MM.1S (cell line): ENCODE measurements at regions not wholly inside any gene's neighbourhood (a gene's known extent, or its start where the extent isn't known, plus 50 kb on each side); places are given as distances from the start of the nearest gene placed in this dataset.

Experiments
- DNase-seq: peaks from one replicate; pipeline ENCODE4 v3.0.0-alpha.2; 2015
- H2AFZ ChIP-seq: fragments of 300-600 bp; sonication (generic); 2 replicates; pipeline ENCODE4 v1.6.0; 2016; ENCODE audit warnings: antibody characterized with exemption, low read length
- H3F3A ChIP-seq: fragments of 300-600 bp; sonication (generic); 2 replicates; pipeline ENCODE4 v1.6.1; 2016; ENCODE audit warnings: mild to moderate bottlenecking, antibody characterized with exemption, low read length, moderate library complexity, mixed read lengths; ENCODE audit not compliant: insufficient read depth
- H3K27ac ChIP-seq: fragments of 300-600 bp; sonication (generic); 2 replicates; pipeline ENCODE4 v1.5.1; 2016; ENCODE audit warnings: mild to moderate bottlenecking, low read length
- H3K27me3 ChIP-seq: fragments of 300-600 bp; sonication (generic); replicated peaks from 2 replicates; pipeline ENCODE4 v1.6.0; 2016; ENCODE audit warnings: low read length; ENCODE audit not compliant: insufficient read depth
- H3K36me3 ChIP-seq: fragments of 300-600 bp; sonication (generic); replicated peaks from 2 replicates; pipeline ENCODE4 v1.6.1; 2016; ENCODE audit warnings: mild to moderate bottlenecking, low read length, mixed read lengths; ENCODE audit not compliant: insufficient read depth
- H3K4me1 ChIP-seq: fragments of 300-600 bp; sonication (generic); 2 replicates; pipeline ENCODE4 v1.6.1; 2016; ENCODE audit warnings: low read length, mixed read lengths
- H3K4me2 ChIP-seq: fragments of 300-600 bp; sonication (generic); 2 replicates; pipeline ENCODE4 v1.6.0; 2016; ENCODE audit warnings: low read depth, low read length
- H3K4me3 ChIP-seq: fragments of 300-600 bp; sonication (generic); 2 replicates; pipeline ENCODE4 v1.5.1; 2016; ENCODE audit warnings: low read length, mixed read lengths
- H3K79me2 ChIP-seq: fragments of 300-600 bp; sonication (generic); 2 replicates; pipeline ENCODE4 v1.6.1; 2016; ENCODE audit warnings: mixed run types, low read length, mixed read lengths
- H3K9ac ChIP-seq: fragments of 300-600 bp; sonication (generic); 2 replicates; pipeline ENCODE4 v1.6.1; 2016; ENCODE audit warnings: low read length, mixed read lengths
- H3K9me2 ChIP-seq: fragments of 300-600 bp; sonication (generic); replicated peaks from 2 replicates; pipeline ENCODE4 v1.6.1; 2016; ENCODE audit warnings: mild to moderate bottlenecking, low read length, mixed read lengths; ENCODE audit not compliant: insufficient read depth
- H3K9me3 ChIP-seq: fragments of 300-600 bp; sonication (generic); replicated peaks from 2 replicates; pipeline ENCODE4 v1.6.1; 2016; ENCODE audit warnings: mild to moderate bottlenecking, low read length, mixed read lengths; ENCODE audit not compliant: insufficient read depth
- H4K20me1 ChIP-seq: fragments of 300-600 bp; sonication (generic); 2 replicates; pipeline ENCODE4 v1.6.1; 2016; ENCODE audit warnings: mild to moderate bottlenecking, low read length, moderate library complexity, mixed read lengths; ENCODE audit not compliant: insufficient read depth
- EZH2 ChIP-seq: fragments of 300-600 bp; sonication (generic); optimal IDR thresholded peaks from 2 replicates; pipeline ENCODE3; 2017; ENCODE audit warnings: low read depth, mild to moderate bottlenecking, antibody characterized with exemption, low read length, mixed read lengths
- EZH2phosphoT487 ChIP-seq: fragments of 300-600 bp; sonication (generic); IDR thresholded peaks from 2 replicates; pipeline ENCODE4 v1.6.1; 2018; ENCODE audit warnings: antibody characterized with exemption, low read length
- TF ChIP-seq, protein P1 (sequence below): fragments of 300-600 bp; sonication (generic); IDR thresholded peaks from 2 replicates; pipeline ENCODE4 v1.5.1; 2016; ENCODE audit warnings: antibody characterized with exemption, low read length, mixed read lengths

DNA sequence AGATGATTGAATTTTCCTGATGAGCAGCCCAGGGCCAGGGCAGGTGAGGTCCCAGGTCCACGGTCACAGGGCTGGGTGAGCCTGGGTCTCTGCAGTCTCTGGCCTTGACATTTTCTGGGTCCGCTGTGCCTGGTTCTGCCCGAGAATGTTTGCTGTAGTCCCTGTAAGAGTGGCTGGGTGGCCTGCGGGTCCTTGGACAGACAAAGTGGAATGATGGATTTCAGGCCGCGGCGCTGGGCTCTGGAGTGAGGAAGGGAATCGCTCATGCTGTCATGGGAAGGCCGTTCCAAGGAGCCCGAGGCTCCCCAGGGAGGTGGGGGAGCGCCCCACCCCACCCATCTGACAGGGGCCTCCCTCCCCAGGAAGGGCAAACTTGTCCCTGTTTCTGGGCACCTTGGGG lies 153.5 kb upstream of the CIBAR2 start:
- H3F3A ChIP-seq, result no peaks in the 10 kb centered on the region
- peaks cover 76% of the 10 kb centered on the region for H3K27me3 ChIP-seq
- no peaks in the 10 kb centered on the region for H3K36me3 ChIP-seq
- H2AFZ ChIP-seq, result no peak overlapping the region
- no peak for TF ChIP-seq EZH2phosphoT487
- TF ChIP-seq EZH2, result no peak
- TF ChIP-seq, protein P1, sequence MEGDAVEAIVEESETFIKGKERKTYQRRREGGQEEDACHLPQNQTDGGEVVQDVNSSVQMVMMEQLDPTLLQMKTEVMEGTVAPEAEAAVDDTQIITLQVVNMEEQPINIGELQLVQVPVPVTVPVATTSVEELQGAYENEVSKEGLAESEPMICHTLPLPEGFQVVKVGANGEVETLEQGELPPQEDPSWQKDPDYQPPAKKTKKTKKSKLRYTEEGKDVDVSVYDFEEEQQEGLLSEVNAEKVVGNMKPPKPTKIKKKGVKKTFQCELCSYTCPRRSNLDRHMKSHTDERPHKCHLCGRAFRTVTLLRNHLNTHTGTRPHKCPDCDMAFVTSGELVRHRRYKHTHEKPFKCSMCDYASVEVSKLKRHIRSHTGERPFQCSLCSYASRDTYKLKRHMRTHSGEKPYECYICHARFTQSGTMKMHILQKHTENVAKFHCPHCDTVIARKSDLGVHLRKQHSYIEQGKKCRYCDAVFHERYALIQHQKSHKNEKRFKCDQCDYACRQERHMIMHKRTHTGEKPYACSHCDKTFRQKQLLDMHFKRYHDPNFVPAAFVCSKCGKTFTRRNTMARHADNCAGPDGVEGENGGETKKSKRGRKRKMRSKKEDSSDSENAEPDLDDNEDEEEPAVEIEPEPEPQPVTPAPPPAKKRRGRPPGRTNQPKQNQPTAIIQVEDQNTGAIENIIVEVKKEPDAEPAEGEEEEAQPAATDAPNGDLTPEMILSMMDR, result no peak
- H3K9me2 ChIP-seq, result no peaks in the 10 kb centered on the region
- no peaks in the 10 kb centered on the region for H3K4me1 ChIP-seq
- H4K20me1 ChIP-seq, result no peaks in the 10 kb centered on the region
- H3K9ac ChIP-seq, result no peak overlapping the region
- DNase-seq, result no peak
- no peak overlapping the region for H3K4me3 ChIP-seq
- no peak overlapping the region for H3K4me2 ChIP-seq
- H3K27ac ChIP-seq, result no peak overlapping the region
- no peaks in the 10 kb centered on the region for H3K9me3 ChIP-seq
- no peaks in the 10 kb centered on the region for H3K79me2 ChIP-seq

DNA sequence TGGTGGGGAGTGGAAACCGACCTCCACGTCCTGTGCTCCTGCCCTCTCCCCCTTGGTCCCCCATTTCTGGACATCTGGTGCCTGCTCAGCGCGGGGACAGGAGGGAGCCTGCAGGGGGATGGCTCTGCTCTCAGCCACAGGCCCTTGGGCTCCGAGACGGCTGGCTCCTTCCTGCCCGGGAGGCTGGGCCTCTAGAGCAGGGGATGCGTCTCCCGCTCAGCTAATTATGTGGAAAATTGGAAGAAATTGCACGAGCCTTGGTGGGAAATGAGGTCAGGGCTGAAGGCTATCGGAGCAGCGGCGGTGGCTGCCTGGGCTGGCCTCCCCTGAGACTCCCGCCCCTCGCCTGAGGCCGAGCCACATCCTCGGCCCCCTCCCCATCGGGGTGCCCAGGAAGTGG lies 154.6 kb upstream of the CIBAR2 start:
- H3K27me3 ChIP-seq, result peaks cover 78% of the 10 kb centered on the region
- H3K9me3 ChIP-seq, result no peaks in the 10 kb centered on the region
- H3K79me2 ChIP-seq, result no peaks in the 10 kb centered on the region
- no peaks in the 10 kb centered on the region for H4K20me1 ChIP-seq
- no peak overlapping the region for H3K27ac ChIP-seq
- no peak overlapping the region for H3K4me3 ChIP-seq
- no peak for DNase-seq
- H3K9me2 ChIP-seq, result no peaks in the 10 kb centered on the region
- H3F3A ChIP-seq, result no peaks in the 10 kb centered on the region
- no peak overlapping the region for H2AFZ ChIP-seq
- no peaks in the 10 kb centered on the region for H3K36me3 ChIP-seq
- no peaks in the 10 kb centered on the region for H3K4me1 ChIP-seq
- no peak for TF ChIP-seq EZH2
- TF ChIP-seq, protein P1, result no peak
- no peak for TF ChIP-seq EZH2phosphoT487
- H3K9ac ChIP-seq, result no peak overlapping the region
- no peak overlapping the region for H3K4me2 ChIP-seq

DNA sequence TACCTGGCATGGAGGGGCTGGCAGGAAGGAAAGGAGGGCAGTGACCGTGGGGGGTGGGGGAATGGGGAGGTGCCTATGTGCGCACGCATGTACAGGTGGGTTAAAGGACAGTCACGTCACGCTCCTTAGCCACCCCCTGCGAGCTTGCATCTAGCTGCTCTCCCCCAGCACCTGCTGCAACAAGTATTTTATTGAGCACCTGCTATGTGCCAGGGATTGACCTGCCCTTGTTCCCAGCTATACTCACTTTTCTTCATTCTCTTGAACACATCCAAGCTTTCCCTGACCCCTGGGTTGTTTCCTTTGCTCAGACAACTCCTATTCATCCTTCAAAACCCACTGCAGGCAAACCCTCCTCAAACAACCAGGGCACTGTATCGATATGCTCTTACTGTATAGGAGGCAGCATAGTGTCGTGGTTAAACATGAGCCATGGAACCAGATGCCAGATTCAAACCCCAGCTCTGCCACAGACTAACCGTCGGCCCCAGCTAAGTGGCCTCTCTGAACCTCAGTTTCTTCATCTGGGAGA lies 155.2 kb upstream of the CIBAR2 start:
- Histone ChIP-seq H3K4me2 (no peak overlapping the region), H3F3A (no peaks in the 10 kb centered on the region), H3K27ac (no peak overlapping the region), H3K79me2 (no peaks in the 10 kb centered on the region), H3K4me1 (no peaks in the 10 kb centered on the region), H2AFZ (no peak overlapping the region), H3K9ac (no peak overlapping the region), H3K36me3 (no peaks in the 10 kb centered on the region), H4K20me1 (no peaks in the 10 kb centered on the region), H3K27me3 (peaks cover 78% of the 10 kb centered on the region), H3K4me3 (no peak overlapping the region), H3K9me2 (no peaks in the 10 kb centered on the region), H3K9me3 (no peaks in the 10 kb centered on the region)
- TF ChIP-seq EZH2, result no peak
- TF ChIP-seq, protein P1, result no peak
- no peak for TF ChIP-seq EZH2phosphoT487
- no peak for DNase-seq
